ENCODE measurements at regions not wholly inside any gene's neighbourhood (a gene's known extent, or its start where the extent isn't known, plus 50 kb on each side); places are given as distances from the start of the nearest gene placed in this dataset.

- in situ Hi-C loops (cut with MboI; ENCODE audit: low pct_unique_long_range_greater_than_20kb, low sequenced_read_pairs, unreplicated experiment) = no loop called here
- DNase-seq (ENCODE audit: low spot score) = no peak
- no peak for TF ChIP-seq CTCF (IDR thresholded peaks at IDR 0.05; ENCODE audit: extremely low read depth, insufficient read depth, missing control alignments)
Measured at GRCh38 chr11:25927411-25927953, 404.4 kb upstream of the ANO3 start.

GRCh38 chr11:25928076-25928475 lies 403.9 kb upstream of the ANO3 start:
- in situ Hi-C loops (cut with MboI; ENCODE audit: low pct_unique_long_range_greater_than_20kb, low sequenced_read_pairs, unreplicated experiment) = no loop called here
- TF ChIP-seq CTCF (IDR thresholded peaks at IDR 0.05; ENCODE audit: extremely low read depth, insufficient read depth, missing control alignments) = no peak
- DNase-seq (ENCODE audit: low spot score) = no peak

GRCh38 chr11:25938952-25939351 lies 393.0 kb upstream of the ANO3 start:
- TF ChIP-seq CTCF (IDR thresholded peaks at IDR 0.05; ENCODE audit: extremely low read depth, insufficient read depth, missing control alignments) = no peak
- DNase-seq (ENCODE audit: low spot score) = no peak
- in situ Hi-C loops (cut with MboI; ENCODE audit: low pct_unique_long_range_greater_than_20kb, low sequenced_read_pairs, unreplicated experiment) = no loop called here

GRCh38 chr11:25939691-25940090 lies 392.2 kb upstream of the ANO3 start:
- DNase-seq (ENCODE audit: low spot score) = no peak
- in situ Hi-C loops (cut with MboI; ENCODE audit: low pct_unique_long_range_greater_than_20kb, low sequenced_read_pairs, unreplicated experiment) = no loop called here
- no peak for TF ChIP-seq CTCF (IDR thresholded peaks at IDR 0.05; ENCODE audit: extremely low read depth, insufficient read depth, missing control alignments)

- TF ChIP-seq CTCF (IDR thresholded peaks at IDR 0.05; ENCODE audit: extremely low read depth, insufficient read depth, missing control alignments) = no peak
- in situ Hi-C loops (cut with MboI; ENCODE audit: low pct_unique_long_range_greater_than_20kb, low sequenced_read_pairs, unreplicated experiment) = no loop called here
- DNase-seq (ENCODE audit: low spot score) = no peak
Measured at GRCh38 chr11:25941353-25941752, 390.6 kb upstream of the ANO3 start.

GRCh38 chr11:25943031-25943430 lies 388.9 kb upstream of the ANO3 start:
- in situ Hi-C loops (cut with MboI; ENCODE audit: low pct_unique_long_range_greater_than_20kb, low sequenced_read_pairs, unreplicated experiment) = no loop called here
- no peak for DNase-seq (ENCODE audit: low spot score)
- TF ChIP-seq CTCF (IDR thresholded peaks at IDR 0.05; ENCODE audit: extremely low read depth, insufficient read depth, missing control alignments) = no peak
